ENCODE measurements at regions not wholly inside any gene's neighbourhood (a gene's known extent, or its start where the extent isn't known, plus 50 kb on each side); places are given as distances from the start of the nearest gene placed in this dataset.

DNA sequence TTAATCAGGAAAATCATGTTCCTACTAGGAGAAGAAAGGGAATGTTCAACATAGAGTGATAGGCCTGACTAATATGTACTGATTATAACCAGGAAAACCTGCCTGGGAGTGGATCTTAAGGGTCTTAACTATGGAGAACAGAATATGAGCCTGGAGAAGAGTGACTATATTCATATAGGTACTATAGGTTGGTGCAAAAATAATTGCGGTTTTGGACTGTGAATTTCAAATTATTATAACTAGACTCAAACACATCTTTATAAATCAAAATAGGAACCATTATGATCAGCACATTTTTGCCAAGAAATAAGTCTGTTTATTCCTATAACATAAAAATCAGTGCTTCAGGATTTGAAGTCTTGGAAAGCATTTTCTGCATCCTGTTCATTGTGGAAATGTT lies 189.8 kb upstream of the ADAMTS5 start:
- DNase-seq (ENCODE audit: low spot score) = no peak
- no peak for ATAC-seq
- CTCF ChIA-PET = no interaction called here
- no peak overlapping the region for H3K4me3 Mint-ChIP-seq
- H3K27ac Mint-ChIP-seq = no peak overlapping the region
- H3K36me3 Mint-ChIP-seq = no peaks in the 10 kb centered on the region
- POLR2A ChIA-PET = no interaction called here
- no peaks in the 10 kb centered on the region for H3K4me1 Mint-ChIP-seq
- H3K27me3 Mint-ChIP-seq (ENCODE audit: low read depth) = no peaks in the 10 kb centered on the region
- no peaks in the 10 kb centered on the region for H3K9me3 Mint-ChIP-seq
- no peak for TF ChIP-seq NR3C1 (CRISPR knock-in tag; conservative IDR thresholded peaks at IDR 0.05; ENCODE audit: low read depth)
- TF ChIP-seq ZNF138 (CRISPR knock-in tag; conservative IDR thresholded peaks at IDR 0.05) = no peak
- TF ChIP-seq PRRX2 (CRISPR knock-in tag; IDR thresholded peaks at IDR 0.05) = no peak
- TF ChIP-seq CREM (CRISPR knock-in tag; IDR thresholded peaks at IDR 0.05) = no peak
- TF ChIP-seq, protein P1, sequence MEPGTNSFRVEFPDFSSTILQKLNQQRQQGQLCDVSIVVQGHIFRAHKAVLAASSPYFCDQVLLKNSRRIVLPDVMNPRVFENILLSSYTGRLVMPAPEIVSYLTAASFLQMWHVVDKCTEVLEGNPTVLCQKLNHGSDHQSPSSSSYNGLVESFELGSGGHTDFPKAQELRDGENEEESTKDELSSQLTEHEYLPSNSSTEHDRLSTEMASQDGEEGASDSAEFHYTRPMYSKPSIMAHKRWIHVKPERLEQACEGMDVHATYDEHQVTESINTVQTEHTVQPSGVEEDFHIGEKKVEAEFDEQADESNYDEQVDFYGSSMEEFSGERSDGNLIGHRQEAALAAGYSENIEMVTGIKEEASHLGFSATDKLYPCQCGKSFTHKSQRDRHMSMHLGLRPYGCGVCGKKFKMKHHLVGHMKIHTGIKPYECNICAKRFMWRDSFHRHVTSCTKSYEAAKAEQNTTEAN (CRISPR knock-in tag; IDR thresholded peaks at IDR 0.05) = no peak

DNA sequence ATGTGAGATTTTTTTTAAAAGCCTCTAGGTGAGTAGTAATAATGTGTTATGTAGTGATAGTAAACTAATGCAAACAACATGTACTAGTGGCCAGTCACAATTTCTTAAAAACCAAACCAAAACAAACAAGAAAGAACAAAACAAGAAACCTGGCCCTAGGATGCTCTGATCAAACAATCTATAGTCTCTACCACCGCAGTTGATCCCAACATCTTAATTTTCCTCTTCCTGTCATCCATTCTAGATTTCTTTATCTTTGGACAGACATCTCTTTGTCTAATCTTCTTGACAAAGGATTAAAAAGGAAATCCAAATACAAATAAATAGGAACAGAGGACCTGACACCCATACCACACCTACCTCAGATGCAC lies 188.2 kb upstream of the ADAMTS5 start:
- no peak for ATAC-seq

More for the DNA sequence above, 188.2 kb upstream of the ADAMTS5 start:
- no peak for DNase-seq (ENCODE audit: low spot score)
- Mint-ChIP-seq H3K4me3 (no peak overlapping the region), H3K9me3 (no peaks in the 10 kb centered on the region), H3K36me3 (no peaks in the 10 kb centered on the region), H3K27me3 (ENCODE audit: low read depth) (no peaks in the 10 kb centered on the region), H3K27ac (no peak overlapping the region), H3K4me1 (no peaks in the 10 kb centered on the region)
- CTCF ChIA-PET = no interaction called here
- POLR2A ChIA-PET = no interaction called here
- TF ChIP-seq KAT7 (CRISPR knock-in tag; IDR thresholded peaks at IDR 0.05; ENCODE audit: borderline replicate concordance) = no peak
- no peak for TF ChIP-seq JAZF1 (CRISPR knock-in tag; IDR thresholded peaks at IDR 0.05)
- no peak for TF ChIP-seq MXD4 (CRISPR knock-in tag; IDR thresholded peaks at IDR 0.05; ENCODE audit: borderline replicate concordance)
- no peak for TF ChIP-seq FOXP1 (CRISPR knock-in tag; IDR thresholded peaks at IDR 0.05; ENCODE audit: borderline replicate concordance)
- TF ChIP-seq ZNF396 (CRISPR knock-in tag; IDR thresholded peaks at IDR 0.05; ENCODE audit: borderline replicate concordance) = no peak
- TF ChIP-seq FOXJ3 (CRISPR knock-in tag; IDR thresholded peaks at IDR 0.05; ENCODE audit: borderline replicate concordance) = no peak
- TF ChIP-seq CREM (CRISPR knock-in tag; IDR thresholded peaks at IDR 0.05) = no peak
- TF ChIP-seq GABPB1 (CRISPR knock-in tag; IDR thresholded peaks at IDR 0.05) = no peak
- TF ChIP-seq, protein P2, sequence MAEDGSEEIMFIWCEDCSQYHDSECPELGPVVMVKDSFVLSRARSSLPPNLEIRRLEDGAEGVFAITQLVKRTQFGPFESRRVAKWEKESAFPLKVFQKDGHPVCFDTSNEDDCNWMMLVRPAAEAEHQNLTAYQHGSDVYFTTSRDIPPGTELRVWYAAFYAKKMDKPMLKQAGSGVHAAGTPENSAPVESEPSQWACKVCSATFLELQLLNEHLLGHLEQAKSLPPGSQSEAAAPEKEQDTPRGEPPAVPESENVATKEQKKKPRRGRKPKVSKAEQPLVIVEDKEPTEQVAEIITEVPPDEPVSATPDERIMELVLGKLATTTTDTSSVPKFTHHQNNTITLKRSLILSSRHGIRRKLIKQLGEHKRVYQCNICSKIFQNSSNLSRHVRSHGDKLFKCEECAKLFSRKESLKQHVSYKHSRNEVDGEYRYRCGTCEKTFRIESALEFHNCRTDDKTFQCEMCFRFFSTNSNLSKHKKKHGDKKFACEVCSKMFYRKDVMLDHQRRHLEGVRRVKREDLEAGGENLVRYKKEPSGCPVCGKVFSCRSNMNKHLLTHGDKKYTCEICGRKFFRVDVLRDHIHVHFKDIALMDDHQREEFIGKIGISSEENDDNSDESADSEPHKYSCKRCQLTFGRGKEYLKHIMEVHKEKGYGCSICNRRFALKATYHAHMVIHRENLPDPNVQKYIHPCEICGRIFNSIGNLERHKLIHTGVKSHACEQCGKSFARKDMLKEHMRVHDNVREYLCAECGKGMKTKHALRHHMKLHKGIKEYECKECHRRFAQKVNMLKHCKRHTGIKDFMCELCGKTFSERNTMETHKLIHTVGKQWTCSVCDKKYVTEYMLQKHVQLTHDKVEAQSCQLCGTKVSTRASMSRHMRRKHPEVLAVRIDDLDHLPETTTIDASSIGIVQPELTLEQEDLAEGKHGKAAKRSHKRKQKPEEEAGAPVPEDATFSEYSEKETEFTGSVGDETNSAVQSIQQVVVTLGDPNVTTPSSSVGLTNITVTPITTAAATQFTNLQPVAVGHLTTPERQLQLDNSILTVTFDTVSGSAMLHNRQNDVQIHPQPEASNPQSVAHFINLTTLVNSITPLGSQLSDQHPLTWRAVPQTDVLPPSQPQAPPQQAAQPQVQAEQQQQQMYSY (CRISPR knock-in tag; IDR thresholded peaks at IDR 0.05) = no peak
- TF ChIP-seq, protein P3, sequence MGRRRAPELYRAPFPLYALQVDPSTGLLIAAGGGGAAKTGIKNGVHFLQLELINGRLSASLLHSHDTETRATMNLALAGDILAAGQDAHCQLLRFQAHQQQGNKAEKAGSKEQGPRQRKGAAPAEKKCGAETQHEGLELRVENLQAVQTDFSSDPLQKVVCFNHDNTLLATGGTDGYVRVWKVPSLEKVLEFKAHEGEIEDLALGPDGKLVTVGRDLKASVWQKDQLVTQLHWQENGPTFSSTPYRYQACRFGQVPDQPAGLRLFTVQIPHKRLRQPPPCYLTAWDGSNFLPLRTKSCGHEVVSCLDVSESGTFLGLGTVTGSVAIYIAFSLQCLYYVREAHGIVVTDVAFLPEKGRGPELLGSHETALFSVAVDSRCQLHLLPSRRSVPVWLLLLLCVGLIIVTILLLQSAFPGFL (CRISPR knock-in tag; IDR thresholded peaks at IDR 0.05; ENCODE audit: borderline replicate concordance) = no peak
- no peak for TF ChIP-seq ZNF263 (CRISPR knock-in tag; IDR thresholded peaks at IDR 0.05; ENCODE audit: low read depth)
- TF ChIP-seq, protein P4, sequence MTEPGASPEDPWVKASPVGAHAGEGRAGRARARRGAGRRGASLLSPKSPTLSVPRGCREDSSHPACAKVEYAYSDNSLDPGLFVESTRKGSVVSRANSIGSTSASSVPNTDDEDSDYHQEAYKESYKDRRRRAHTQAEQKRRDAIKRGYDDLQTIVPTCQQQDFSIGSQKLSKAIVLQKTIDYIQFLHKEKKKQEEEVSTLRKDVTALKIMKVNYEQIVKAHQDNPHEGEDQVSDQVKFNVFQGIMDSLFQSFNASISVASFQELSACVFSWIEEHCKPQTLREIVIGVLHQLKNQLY (CRISPR knock-in tag; IDR thresholded peaks at IDR 0.05) = no peak
- no peak for TF ChIP-seq SMAD3 (CRISPR knock-in tag; IDR thresholded peaks at IDR 0.05; ENCODE audit: borderline replicate concordance)
- TF ChIP-seq, protein P5, sequence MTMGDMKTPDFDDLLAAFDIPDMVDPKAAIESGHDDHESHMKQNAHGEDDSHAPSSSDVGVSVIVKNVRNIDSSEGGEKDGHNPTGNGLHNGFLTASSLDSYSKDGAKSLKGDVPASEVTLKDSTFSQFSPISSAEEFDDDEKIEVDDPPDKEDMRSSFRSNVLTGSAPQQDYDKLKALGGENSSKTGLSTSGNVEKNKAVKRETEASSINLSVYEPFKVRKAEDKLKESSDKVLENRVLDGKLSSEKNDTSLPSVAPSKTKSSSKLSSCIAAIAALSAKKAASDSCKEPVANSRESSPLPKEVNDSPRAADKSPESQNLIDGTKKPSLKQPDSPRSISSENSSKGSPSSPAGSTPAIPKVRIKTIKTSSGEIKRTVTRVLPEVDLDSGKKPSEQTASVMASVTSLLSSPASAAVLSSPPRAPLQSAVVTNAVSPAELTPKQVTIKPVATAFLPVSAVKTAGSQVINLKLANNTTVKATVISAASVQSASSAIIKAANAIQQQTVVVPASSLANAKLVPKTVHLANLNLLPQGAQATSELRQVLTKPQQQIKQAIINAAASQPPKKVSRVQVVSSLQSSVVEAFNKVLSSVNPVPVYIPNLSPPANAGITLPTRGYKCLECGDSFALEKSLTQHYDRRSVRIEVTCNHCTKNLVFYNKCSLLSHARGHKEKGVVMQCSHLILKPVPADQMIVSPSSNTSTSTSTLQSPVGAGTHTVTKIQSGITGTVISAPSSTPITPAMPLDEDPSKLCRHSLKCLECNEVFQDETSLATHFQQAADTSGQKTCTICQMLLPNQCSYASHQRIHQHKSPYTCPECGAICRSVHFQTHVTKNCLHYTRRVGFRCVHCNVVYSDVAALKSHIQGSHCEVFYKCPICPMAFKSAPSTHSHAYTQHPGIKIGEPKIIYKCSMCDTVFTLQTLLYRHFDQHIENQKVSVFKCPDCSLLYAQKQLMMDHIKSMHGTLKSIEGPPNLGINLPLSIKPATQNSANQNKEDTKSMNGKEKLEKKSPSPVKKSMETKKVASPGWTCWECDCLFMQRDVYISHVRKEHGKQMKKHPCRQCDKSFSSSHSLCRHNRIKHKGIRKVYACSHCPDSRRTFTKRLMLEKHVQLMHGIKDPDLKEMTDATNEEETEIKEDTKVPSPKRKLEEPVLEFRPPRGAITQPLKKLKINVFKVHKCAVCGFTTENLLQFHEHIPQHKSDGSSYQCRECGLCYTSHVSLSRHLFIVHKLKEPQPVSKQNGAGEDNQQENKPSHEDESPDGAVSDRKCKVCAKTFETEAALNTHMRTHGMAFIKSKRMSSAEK (CRISPR knock-in tag; IDR thresholded peaks at IDR 0.05; ENCODE audit: borderline replicate concordance) = no peak
- TF ChIP-seq, protein P6, sequence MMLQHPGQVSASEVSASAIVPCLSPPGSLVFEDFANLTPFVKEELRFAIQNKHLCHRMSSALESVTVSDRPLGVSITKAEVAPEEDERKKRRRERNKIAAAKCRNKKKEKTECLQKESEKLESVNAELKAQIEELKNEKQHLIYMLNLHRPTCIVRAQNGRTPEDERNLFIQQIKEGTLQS (CRISPR knock-in tag; conservative IDR thresholded peaks at IDR 0.05) = no peak
- TF ChIP-seq NR1H2 (CRISPR knock-in tag; IDR thresholded peaks at IDR 0.05) = no peak
